Right lobe of liver (tissue), 4 donors: ENCODE measurements at regions not wholly inside any gene's neighbourhood (a gene's known extent, or its start where the extent isn't known, plus 50 kb on each side); places are given as distances from the start of the nearest gene placed in this dataset.
"Not testable (repeated sequence)": the region's sequence is repeated elsewhere in the genome, so short reads cannot be mapped to it uniquely, and the experiment has no call there.

Experiments
- CTCF ChIP-seq, 4 donors: fragments of 200-600 bp in 3 of 4; fragments of 450-650 bp in 1 of 4; IDR thresholded peaks; one replicate each; pipeline versions ENCODE4 v1.5.1 to v1.8.0; 2016 to 2022; ENCODE audit warnings: antibody characterized with exemption in 4 of 4, mild to moderate bottlenecking in 2 of 4
- POLR2A ChIP-seq: fragments of 450-650 bp; IDR thresholded peaks from one replicate; pipeline ENCODE4 v1.6.1; 2017; ENCODE audit warnings: antibody characterized with exemption, mild to moderate bottlenecking
- donor health status: DM: no; HTN: no; CAD: no.
- donor health status: DM: no; HTN: no; CAD: no.
- donor health status: DM: no; HTN: yes; CAD: no.

GRCh38 chr1:242985096-242985495 lies 270.0 kb downstream of the CEP170 start:
- TF ChIP-seq POLR2A; CTCF (IDR thresholded peaks at IDR 0.05): not testable (repeated sequence)
